ENCODE measurements at regions not wholly inside any gene's neighbourhood (a gene's known extent, or its start where the extent isn't known, plus 50 kb on each side); places are given as distances from the start of the nearest gene placed in this dataset.
"Not testable (repeated sequence)": the region's sequence is repeated elsewhere in the genome, so short reads cannot be mapped to it uniquely, and the experiment has no call there.

- FAIRE-seq (no peak), DNase-seq (ENCODE audit: insufficient read length, low spot score) (no peak)
- no peak for TF ChIP-seq CTCF (IDR thresholded peaks at IDR 0.05; ENCODE audit: insufficient read depth, missing control alignments)
Measured at GRCh38 chr22:49685686-49686085, 142.0 kb downstream of the BRD1 start.

- DNase-seq (ENCODE audit: insufficient read length, low spot score): no peak
- no peak for TF ChIP-seq CTCF (IDR thresholded peaks at IDR 0.05; ENCODE audit: insufficient read depth, missing control alignments)
- FAIRE-seq: no peak
Measured at GRCh38 chr22:49685116-49685515, 142.6 kb downstream of the BRD1 start.

- no peak for TF ChIP-seq CTCF (IDR thresholded peaks at IDR 0.05; ENCODE audit: insufficient read depth, missing control alignments)
- no peak for DNase-seq (ENCODE audit: insufficient read length, low spot score)
- FAIRE-seq: no peak
Measured at GRCh38 chr22:49683032-49683431, 144.6 kb downstream of the BRD1 start.

- not testable (repeated sequence) for FAIRE-seq; DNase-seq (ENCODE audit: insufficient read length, low spot score)
Measured at GRCh38 chr22:49680819-49681218, 146.9 kb downstream of the BRD1 start.

- DNase-seq (ENCODE audit: insufficient read length, low spot score) (no peak), FAIRE-seq (no peak)
- no peak for TF ChIP-seq CTCF (IDR thresholded peaks at IDR 0.05; ENCODE audit: insufficient read depth, missing control alignments)
Measured at GRCh38 chr22:49678842-49679170, 148.9 kb downstream of the BRD1 start.

- FAIRE-seq (no peak), DNase-seq (ENCODE audit: insufficient read length, low spot score) (no peak)
- TF ChIP-seq CTCF (IDR thresholded peaks at IDR 0.05; ENCODE audit: insufficient read depth, missing control alignments): no peak
Measured at GRCh38 chr22:49678137-49678841, 149.4 kb downstream of the BRD1 start.

GRCh38 chr22:49677495-49677889 is 150.2 kb downstream of the BRD1 start:
- FAIRE-seq (no peak), DNase-seq (ENCODE audit: insufficient read length, low spot score) (no peak)
- no peak for TF ChIP-seq CTCF (IDR thresholded peaks at IDR 0.05; ENCODE audit: insufficient read depth, missing control alignments)

Data from D721Med (cell line).